GM19025 (cell line): ENCODE measurements at regions not wholly inside any gene's neighbourhood (a gene's known extent, or its start where the extent isn't known, plus 50 kb on each side); places are given as distances from the start of the nearest gene placed in this dataset.

Source experiments
- ATAC-seq: cut with Tn5 transposase; IDR thresholded peaks from one replicate; pipeline ENCODE4 v1.9.1; 2021; ENCODE audit warnings: mild to moderate bottlenecking, low read depth, moderate library complexity; ENCODE audit not compliant: unreplicated experiment

DNA sequence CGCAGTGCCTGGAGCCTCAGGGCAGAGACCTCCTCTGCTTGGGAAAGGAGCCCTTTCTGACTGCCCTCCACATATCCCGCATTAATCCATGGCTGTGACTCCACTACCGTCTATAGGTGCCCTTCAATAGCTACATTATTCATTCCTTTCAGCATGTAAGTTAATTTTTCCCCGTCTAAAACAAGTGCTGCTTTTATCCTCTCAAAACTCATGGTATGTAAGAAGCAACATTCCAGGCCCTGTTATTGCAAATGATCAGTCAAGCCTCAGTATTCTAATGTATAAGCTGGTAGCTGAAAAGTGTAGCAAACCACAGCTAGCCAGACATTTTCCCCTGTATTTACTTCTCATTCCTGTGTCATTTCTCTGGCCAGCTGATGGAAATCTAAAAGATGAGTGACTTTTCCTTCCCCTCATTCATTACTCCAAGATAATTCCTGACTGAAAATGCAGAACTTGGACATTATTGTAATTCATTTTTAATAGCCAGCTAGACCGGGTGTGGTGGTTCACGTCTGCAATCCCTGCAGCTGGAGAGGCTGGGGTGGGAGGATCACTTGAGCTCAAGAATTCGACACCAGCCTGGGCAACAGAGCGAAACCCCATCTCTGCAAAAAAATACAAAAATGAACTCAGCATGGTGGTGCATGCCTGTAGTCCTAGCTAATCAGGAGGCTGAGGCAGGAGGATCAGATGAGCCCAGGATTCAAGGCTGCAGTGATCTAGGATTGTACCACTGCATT is 88.5 kb upstream of the SOD1 start:
- no peak for ATAC-seq

DNA sequence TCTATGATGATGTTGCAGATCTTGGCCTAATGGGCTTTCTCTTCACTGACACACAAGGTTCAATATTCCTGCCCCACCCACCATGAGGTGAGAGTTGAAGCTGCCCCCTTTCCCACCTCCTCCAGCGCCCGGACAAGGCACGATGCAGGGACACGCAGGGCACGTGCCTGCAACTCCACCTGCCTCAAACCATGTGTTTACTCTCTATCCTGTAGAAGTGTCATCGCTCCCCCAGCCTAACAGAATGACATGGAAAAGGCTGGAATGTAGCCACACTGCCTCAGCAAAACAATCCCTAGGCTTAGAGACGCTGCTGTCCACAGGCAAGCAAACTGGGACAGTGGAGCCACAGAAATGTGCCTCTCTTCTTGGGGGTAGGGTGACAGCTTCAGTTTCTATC is 92.9 kb upstream of the SOD1 start:
- ATAC-seq = no peak

DNA sequence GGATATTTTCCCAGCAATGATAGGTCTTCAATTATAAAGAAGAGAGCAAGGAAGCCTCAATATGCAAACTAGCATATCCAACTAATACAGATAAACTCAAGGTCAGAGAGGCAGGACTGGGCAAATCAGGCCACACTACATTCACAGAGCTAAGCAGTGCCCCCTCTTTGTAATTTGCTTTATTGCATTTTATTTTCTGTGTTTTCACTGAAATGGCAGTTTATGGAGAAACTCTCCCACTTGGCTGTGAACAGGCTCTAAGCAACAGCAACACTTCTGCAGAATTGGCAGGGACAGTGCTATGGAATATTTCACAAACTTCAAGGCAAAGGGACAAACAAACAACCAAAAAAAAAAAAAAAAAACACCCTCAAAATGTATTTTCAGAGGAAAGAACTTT is 93.4 kb upstream of the SOD1 start:
- no peak for ATAC-seq

DNA sequence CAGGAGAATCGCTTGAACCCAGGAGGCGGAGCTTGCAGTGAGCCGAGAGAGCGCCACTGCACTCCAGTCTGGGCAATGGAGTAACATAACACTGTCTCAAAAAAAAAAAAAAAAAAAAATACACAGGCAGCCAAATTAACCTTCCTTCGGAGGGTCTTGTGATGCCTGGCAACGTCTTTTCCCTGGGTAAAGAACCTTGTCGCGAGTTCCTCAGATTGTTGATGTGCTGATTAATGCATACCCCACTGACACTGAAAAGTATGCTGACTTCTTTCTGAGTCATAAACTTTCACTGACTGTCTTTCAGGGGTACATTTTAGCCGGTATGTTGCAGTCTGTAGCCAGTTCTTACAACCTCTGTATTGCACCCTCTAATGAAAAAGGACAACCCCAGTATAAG is 95.1 kb upstream of the SOD1 start:
- no peak for ATAC-seq

DNA sequence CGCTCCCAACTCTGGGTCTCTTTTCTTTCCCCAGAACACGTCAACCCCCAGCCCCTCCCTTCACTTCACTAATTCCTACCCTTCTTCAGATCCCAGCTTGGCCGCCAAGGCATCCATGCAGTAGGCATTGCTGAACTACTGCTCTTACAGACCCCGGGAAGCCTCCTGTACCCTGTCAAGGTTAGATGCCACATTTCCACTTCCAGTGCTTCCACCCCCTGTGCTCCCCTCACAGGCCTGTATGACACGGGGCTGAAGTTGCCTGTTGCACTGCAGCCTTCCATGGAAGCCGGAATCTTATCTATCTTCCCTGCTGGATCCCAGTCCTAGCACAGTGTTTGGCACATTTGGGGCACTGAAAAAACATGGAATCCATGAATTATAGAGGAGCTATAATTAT is 99.0 kb upstream of the SOD1 start:
- no peak for ATAC-seq

DNA sequence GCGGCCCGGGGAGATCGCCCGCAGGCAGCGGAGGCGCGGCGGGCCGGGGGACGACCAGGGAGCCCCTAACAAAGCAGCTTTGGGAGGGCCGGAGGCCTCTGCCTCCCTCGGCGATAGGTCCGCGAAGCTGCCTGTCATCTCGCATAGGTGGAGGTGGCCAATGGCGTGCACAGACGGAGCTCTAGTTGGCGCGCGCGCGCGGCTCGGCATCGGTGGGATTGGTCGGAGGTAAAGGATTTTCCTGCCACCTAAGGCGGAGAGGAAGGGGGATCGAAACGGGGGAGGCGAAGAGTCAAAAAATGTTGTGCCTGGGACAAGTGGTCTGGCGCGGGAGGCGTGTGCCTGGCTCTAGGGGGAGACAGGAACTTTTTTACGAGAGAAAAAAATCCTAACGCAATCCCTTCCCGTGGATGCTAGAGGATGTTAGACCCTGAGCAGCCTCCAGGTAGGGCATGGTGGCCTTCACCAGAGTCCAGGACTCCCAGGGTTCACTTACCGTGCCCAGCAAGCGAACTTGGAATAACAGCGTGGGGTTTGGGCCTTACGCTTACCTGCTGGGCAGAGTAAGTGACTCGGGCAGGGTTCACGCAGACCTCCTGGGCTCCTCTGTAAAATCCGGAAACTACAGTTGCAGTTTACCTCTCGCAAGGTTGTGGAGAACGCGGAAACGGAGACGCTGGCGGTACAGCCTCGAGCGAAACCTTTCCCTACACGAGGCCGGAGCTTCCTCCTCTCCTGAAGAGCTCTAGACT is 99.9 kb upstream of the SOD1 start:
- peak; percentile 83 for ATAC-seq

DNA sequence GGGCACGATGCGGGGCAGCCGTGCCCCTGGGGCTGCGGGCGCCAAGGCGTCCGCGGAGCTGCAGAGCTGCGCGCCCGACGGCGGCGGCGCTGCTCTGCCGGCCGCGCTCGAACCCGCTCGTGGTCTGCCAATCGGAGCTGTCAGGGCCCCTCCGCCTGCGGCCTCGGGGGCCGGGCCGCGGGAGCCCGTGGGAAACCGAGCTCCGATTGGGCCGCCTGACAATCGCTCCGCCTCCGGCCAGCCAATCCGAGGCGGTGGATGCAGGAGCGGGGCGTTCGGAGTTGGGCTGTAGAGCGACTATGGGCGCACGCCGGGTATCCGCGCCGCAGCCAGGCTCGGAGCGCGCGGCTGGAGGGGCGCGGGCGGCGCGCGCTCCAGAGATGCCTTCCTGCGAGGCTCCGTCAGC is 100.5 kb upstream of the SOD1 start:
- peak; percentile 89 for ATAC-seq

DNA sequence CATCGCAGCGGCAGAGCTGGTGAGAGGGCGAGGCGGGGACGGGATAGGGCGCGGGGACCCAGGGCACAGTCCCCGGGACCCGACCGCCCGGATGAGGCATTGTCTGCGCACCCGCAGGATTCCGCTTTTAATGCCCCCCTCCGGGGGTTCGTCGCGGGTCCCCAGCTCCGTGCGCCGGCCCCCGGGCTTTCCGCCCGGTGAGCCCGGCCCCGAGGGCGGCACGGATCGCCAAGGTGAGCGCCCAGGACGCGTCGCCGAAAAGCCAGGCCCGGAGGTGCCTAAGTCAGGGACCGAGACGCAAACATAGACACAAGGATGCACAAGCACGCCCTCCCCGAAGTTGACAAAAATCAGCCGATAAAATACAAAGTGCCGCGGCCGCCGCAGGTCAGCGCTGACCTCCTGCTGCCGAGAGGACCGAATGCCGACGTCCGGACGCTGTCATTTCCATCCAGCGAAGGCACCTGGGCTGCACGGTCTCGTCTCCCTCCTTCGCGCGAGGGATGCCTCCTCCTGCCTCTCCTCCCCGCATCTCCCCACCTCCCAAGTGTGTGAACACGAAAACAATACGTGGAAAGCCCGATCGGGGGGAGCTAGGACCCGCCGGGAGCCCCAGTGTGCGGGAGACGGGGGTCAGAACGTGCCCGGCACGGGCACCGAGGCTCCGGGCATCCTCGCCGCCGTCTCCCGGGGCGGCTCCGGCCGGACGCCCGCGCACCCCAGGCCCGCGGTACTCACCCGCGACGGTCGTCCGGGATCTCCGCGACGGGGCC is 101.1 kb upstream of the SOD1 start:
- ATAC-seq = no peak

DNA sequence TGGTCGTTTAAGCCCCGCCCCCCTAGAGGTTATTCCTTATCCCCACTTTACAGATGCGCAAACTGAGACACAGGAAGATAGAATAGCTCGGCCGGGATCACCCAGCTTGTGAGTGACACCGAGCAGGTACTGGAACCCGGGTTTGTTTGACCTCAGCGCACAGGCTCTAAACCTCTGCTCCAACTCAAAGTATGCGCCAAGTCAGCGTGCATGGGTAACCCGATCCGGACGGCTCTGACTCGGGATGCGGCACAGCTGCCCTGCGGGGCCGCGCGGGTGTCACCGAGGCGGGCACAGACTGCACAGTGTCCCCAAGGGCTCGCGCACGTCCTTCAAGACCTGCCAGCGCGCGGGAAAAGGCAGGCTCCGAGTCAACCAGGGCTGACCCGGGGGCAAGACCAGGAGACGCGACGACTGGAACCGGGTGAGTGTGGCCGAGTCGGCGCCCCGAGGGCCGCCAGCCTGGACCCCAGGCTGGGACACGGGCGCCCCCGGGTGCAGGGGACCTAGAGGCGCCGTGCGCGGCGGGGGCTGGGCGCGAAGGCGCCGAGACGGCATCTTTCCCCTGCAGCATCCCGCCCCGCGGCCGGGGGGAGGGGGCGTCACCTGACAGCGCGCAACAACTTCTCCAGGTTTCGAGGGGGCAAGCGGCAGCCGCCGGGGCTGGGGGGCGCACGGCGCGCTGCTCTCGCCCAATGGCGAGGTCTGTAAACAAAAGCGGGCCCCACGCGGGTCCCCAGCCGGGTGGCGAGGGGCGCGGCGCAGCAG is 101.9 kb upstream of the SOD1 start:
- no peak for ATAC-seq

DNA sequence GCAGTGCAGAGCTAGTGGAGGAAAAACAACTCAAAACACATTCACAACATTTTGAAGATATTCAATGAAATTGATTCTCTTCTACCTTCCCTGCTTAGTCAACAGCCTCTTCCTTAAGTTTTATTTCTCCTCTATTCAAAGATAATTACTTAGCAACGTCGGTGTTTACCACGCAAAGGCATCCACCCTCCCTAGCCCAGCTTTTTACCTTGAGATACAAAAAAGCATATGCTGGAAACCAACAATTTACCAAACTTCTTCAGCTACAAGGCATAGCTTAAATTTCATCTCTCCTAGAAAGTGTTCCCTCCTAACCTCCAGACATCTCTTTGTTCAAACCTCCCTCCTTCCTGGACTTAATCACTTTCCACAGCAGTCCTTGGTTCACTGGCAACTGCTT is 102.8 kb upstream of the SOD1 start:
- no peak for ATAC-seq

DNA sequence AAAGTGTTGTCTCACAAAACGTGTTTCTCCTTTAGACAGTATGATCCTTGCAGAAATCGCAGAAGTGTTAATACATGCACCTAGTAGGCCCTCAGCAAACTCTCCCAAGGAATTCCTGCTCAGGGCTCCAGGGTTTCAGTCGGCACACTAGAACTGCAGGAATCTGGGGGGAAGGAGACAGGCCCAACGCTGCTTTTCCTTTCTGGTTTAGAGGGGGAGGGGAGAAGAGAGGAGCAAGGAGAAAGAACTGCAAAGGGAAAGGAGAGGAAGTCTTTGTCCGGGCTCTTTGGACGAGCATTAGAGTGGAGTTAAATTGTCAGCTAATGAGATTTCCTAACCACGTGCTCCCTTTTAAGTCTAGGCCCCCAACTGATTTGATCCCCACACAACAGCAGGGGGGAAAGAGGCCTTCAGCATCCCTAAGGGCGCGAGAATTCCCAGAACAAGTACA is 103.7 kb upstream of the SOD1 start:
- no peak for ATAC-seq

DNA sequence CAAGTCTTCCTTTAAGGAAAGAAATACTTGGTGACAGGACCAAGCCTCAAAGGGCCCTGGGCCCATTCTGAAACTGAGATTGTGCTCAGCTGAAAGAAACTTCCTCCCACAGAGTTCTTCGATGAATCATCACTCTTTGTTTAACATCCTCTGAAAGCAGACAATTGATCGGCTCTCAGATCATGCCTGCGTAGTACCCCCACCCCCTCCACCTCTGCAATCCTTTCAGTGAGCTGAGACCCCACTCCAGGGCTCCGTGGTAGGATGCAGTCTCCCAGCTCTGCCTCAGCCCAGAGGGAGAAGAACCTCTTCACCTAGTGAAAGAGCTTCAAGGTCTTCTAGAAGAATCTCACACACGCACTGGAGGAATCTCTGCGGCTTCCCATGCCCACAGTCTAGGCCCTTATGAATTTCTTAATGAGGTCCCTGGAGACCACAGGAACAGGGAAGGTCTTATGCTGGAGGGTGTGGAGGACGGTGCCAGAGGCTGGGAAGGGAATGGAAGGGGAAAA is 104.9 kb upstream of the SOD1 start:
- no peak for ATAC-seq

DNA sequence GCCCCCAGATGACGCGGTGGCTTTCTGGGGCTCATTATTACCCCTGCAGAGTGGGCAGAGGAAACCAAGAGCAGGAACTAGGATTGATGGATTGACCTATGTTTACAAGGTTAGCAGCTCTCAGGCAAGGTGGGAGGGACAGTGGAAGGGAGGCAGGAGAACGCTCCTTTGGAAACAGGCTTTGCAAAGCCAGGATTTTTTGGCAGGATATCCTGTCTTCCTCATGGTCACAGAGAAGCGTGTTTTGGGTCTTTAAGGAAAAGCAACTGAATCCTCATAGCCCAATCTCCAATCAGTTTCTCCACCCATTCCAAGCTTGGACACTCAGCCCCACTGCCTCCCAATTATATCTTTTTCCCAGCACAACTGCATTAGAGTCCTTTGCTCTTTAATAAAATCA is 105.6 kb upstream of the SOD1 start:
- ATAC-seq = no peak

DNA sequence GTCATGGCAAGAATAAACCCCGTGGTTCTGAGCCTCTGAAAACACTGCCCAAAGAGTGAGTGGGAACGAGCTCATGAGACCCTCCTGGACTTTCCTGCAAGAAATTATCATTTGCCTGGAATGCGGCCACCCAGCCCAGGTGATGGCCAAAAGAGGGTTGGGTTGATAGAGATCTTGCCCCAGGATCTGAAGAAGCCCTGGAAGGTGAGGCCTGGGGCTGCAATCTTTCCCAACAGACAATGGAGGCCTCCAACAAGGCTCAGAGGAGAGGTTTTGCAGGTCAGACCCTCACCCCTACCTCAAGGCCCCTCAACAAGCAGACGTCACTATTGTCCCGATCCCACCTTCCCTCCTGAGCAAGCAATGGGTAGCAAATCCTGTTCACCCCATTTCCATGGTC is 106.0 kb upstream of the SOD1 start:
- no peak for ATAC-seq

DNA sequence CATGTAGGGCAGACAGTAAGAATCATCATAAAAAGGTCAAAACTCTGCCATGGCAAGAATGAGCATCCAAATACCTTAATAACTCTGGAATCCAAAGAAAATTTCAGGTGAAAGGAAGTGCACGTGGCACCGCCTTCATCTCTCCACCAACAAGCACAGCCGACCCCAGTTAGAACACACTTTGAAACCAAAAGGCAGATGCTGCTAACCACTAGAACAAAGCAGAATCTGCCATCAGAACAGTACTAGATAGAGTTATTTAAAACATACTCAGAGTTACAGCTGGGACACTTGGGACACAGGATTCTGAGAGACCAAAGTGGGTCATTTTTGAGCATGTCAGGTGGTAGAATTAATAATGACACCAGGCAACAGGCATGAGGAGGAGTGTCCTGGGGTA is 106.7 kb upstream of the SOD1 start:
- ATAC-seq = no peak

DNA sequence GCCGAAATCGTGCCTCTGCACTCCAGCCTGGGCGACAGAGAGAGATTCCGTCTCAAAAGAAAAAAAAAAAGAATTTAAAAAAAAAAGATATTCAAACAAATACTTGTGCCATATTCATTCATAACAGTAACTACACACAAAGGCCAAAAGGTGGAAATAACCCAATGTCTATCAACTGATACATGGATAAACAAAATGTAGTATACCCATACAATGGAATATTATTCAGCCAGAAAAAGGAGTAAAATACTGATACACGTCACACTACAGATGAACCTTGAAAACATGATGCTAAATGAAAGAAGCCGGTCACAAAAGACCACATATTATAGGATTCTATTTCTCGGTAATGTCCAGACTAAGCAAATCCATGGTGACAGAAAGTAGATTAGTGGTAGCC is 109.4 kb upstream of the SOD1 start:
- ATAC-seq = no peak

DNA sequence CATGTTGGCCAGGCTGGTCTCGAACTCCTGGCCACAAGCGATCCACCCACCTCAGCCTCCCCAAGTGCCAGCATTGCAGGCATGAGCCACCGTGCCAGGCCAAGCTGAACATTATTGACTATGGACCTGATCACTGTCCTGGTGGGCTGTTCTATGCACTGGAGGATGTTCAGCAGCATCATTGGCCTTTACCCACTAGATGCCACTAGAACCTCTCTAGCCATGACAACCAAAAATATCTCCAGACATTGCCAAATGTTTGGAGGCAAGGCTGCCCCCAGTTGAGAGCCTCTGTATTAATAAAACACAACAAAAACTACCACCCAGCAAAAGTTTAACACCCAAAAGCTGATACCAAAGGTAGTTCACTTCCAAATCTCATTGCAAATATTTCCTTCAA is 110.8 kb upstream of the SOD1 start:
- ATAC-seq = no peak

DNA sequence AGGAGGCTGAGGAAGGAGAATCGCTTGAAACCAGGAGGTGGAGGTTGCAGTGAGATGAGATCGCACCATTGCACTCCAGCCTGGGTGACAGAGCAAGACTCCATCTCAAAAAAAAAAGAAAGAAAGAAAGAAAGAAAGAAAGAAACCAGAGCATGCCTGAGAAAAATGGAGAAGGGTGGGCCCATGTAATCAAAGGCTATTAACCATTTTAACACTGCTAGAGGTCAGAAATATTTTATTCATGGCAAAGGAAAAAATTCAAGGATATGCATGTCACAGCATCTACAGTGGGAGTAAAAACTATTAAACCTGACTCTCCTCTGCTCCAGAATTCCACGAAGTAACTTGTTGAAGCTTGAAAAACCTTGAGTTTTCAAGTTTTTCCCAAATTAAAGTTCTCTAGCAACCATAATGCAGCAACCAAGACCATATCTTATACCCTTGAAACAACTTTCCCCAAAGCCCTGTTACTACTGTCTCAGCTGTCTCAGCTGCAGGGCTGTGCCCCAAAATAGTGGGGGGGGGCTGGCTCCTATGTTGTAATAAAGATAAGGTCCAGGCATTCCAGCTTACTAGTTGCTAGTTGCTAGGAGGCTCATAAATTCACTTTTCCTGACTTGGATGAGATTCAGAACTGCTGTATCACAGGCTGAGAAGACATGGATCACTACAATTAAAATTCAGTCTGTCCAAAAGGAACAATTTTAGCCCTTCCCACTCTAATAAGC is 112.9 kb upstream of the SOD1 start:
- no peak for ATAC-seq

DNA sequence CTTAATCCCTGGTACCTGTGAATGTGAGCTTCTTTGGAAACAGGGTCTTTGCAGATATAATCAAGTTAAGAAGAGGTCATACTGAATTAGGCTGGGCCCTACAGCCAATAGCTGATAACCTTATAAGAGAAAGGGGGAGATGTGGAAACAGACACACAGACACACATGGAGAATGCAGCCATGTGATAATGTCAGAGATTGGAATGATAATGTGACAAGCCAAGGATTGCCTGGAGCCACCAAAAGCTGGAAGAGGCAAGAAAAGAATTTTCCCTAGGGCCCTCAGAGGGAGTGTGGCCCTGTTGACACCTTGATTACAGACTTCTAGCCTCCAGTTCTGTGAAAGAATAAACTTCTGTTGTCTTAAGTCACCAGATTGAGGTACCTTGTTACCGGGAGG is 114.5 kb upstream of the SOD1 start:
- ATAC-seq = no peak

DNA sequence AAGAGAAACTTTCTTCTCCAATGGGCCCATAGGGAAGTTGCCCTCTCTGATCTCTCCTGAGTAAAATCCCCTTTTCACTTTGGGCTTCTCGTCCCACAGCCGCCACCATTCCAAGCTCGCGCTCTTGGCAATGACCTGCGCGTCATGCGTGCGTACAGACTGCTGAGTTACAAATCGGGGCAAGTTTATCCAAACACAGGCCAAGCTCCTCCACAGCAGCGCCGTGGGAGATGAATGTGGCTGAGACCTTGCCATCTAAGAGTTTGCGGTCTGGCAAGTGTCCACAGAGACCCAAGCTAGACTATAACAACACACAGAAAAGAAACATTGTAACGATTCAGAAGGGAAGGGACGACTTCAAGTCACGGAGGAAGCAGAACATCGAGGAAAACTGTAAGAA is 116.3 kb upstream of the SOD1 start:
- no peak for ATAC-seq
